IMR-90 (cell line): ENCODE measurements at regions not wholly inside any gene's neighbourhood (a gene's known extent, or its start where the extent isn't known, plus 50 kb on each side); places are given as distances from the start of the nearest gene placed in this dataset.

Experiments
- ATAC-seq: fragments of 200-7000 bp; cut with Tn5 transposase; 2 replicates; pipeline ENCODE4 v1.9.1; 2020; ENCODE audit warnings: low read depth, mild to moderate bottlenecking, moderate library complexity
- BruUV-seq: library from RNA; stranded (reverse); fragments of 400-500 nt; replicated peaks from 2 replicates; lab custom pipeline; 2021; lab: Mats Ljungman, UMichigan
- CTCF ChIA-PET: fragments of 300-600 bp; formaldehyde crosslinking; extraction: SDS; loops from one replicate; lab custom pipeline; 2021; ENCODE audit warnings: antibody characterized with exemption; lab: Yijun Ruan, JAX
- POLR2A ChIA-PET: fragments of 300-600 bp; sonication (Branson Sonifier 250); formaldehyde crosslinking; loops from one replicate; lab custom pipeline; 2022; ENCODE audit warnings: antibody characterized with exemption; ENCODE audit not compliant: unreplicated experiment; lab: Charles Lee
- DNase-seq: peaks from one replicate; pipeline ENCODE4 v3.0.0; 2013
- H2AFZ ChIP-seq: replicated peaks from 2 replicates; pipeline ENCODE3; 2013; ENCODE audit warnings: low read length, mild to moderate bottlenecking; ENCODE audit not compliant: poor library complexity
- H2AK5ac ChIP-seq: 2 replicates; pipeline ENCODE4 v1.6.1; 2013; ENCODE audit warnings: low read depth, low read length, inconsistent platforms
- H2AK9ac ChIP-seq: replicated peaks from 2 replicates; pipeline ENCODE3; 2013; ENCODE audit warnings: mild to moderate bottlenecking, low read depth, low read length, moderate library complexity; ENCODE audit not compliant: poor library complexity
- H2BK120ac ChIP-seq: 2 replicates; pipeline ENCODE4 v1.6.1; 2013; ENCODE audit warnings: low read depth, low read length, inconsistent platforms
- H2BK15ac ChIP-seq: 3 replicates; pipeline ENCODE4 v1.6.1; 2013; ENCODE audit warnings: low read depth, low read length, inconsistent platforms
- H2BK20ac ChIP-seq: 2 replicates; pipeline ENCODE4 v1.6.1; 2013; ENCODE audit warnings: low read depth, mild to moderate bottlenecking, inconsistent platforms, low read length, moderate library complexity
- H2BK5ac ChIP-seq: 2 replicates; pipeline ENCODE4 v1.6.1; 2013; ENCODE audit warnings: mild to moderate bottlenecking, low read depth, low read length, inconsistent platforms; ENCODE audit not compliant: poor library complexity, severe bottlenecking
- H3K14ac ChIP-seq: replicated peaks from 2 replicates; pipeline ENCODE4 v1.6.1; 2013; ENCODE audit warnings: low read depth, low read length, inconsistent platforms
- H3K18ac ChIP-seq: 2 replicates; pipeline ENCODE4 v1.6.1; 2013; ENCODE audit warnings: low read depth, low read length, control low read depth
- H3K23ac ChIP-seq: 2 replicates; pipeline ENCODE4 v1.6.1; 2013; ENCODE audit warnings: low read depth, low read length, inconsistent platforms
- H3K27ac ChIP-seq: 2 replicates; pipeline ENCODE4 v1.5.1; 2013; ENCODE audit warnings: mild to moderate bottlenecking, control low read depth, low read length; ENCODE audit not compliant: insufficient read depth
- H3K27me3 ChIP-seq: 2 replicates; pipeline ENCODE4 v1.6.1; 2013; ENCODE audit warnings: low read length; ENCODE audit not compliant: control insufficient read depth, insufficient read depth
- H3K36me3 ChIP-seq: 2 replicates; pipeline ENCODE4 v1.6.1; 2013; ENCODE audit warnings: low read length, mixed read lengths; ENCODE audit not compliant: control insufficient read depth, insufficient read depth
- H3K4ac ChIP-seq: 2 replicates; pipeline ENCODE4 v1.6.1; 2013; ENCODE audit warnings: low read depth, low read length, inconsistent platforms
- H3K4me1 ChIP-seq: 2 replicates; pipeline ENCODE4 v1.6.1; 2013; ENCODE audit warnings: low read length, mixed read lengths; ENCODE audit not compliant: control insufficient read depth, insufficient read depth
- H3K4me2 ChIP-seq: 2 replicates; pipeline ENCODE4 v1.6.1; 2013; ENCODE audit warnings: low read depth, mild to moderate bottlenecking, control low read depth, low read length, moderate library complexity
- H3K4me3 ChIP-seq: 2 replicates; pipeline ENCODE4 v1.5.1; 2013; ENCODE audit warnings: low read depth, mild to moderate bottlenecking, control low read depth, low read length, moderate library complexity; ENCODE audit not compliant: insufficient read depth
- H3K56ac ChIP-seq: 2 replicates; pipeline ENCODE4 v1.6.1; 2013; ENCODE audit warnings: low read length, inconsistent platforms; ENCODE audit not compliant: insufficient read depth; ENCODE audit errors: extremely low read depth
- H3K79me1 ChIP-seq, 2 experiments: 2 replicates each; pipeline ENCODE4 v1.6.1; 2013; ENCODE audit warnings: low read length in 2 of 2, inconsistent platforms in 1 of 2, low read depth in 1 of 2
- H3K9ac ChIP-seq: 2 replicates; pipeline ENCODE4 v1.6.1; 2013; ENCODE audit warnings: low read depth, low read length, control low read depth
- H3K9me1 ChIP-seq: 2 replicates; pipeline ENCODE4 v1.6.1; 2013; ENCODE audit warnings: low read length, inconsistent platforms; ENCODE audit not compliant: insufficient read depth
- H3K9me3 ChIP-seq: 2 replicates; pipeline ENCODE4 v1.6.1; 2013; ENCODE audit warnings: low read length; ENCODE audit not compliant: control insufficient read depth, insufficient read depth
- H4K20me1 ChIP-seq: 2 replicates; pipeline ENCODE4 v1.6.1; 2013; ENCODE audit warnings: low read length, inconsistent platforms; ENCODE audit not compliant: insufficient read depth
- H4K5ac ChIP-seq: 2 replicates; pipeline ENCODE4 v1.6.1; 2013; ENCODE audit warnings: mild to moderate bottlenecking, low read depth, low read length, control low read depth
- H4K8ac ChIP-seq, 2 experiments: 2 replicates each; pipeline ENCODE4 v1.6.1; 2013; ENCODE audit warnings: low read depth in 2 of 2, low read length in 2 of 2, control low read depth in 1 of 2, inconsistent platforms in 1 of 2
- H4K91ac ChIP-seq: 2 replicates; pipeline ENCODE4 v1.6.1; 2013; ENCODE audit warnings: low read depth, low read length, inconsistent platforms; ENCODE audit not compliant: insufficient read depth
- CHD1 ChIP-seq: IDR thresholded peaks from 2 replicates; pipeline ENCODE4 v1.6.1; 2012; ENCODE audit warnings: low read depth, low read length, improper control_type of control experiment
- SMC3 ChIP-seq: fragments of 150-350 bp; IDR thresholded peaks from 2 replicates; pipeline ENCODE4 v1.6.1; 2016; ENCODE audit warnings: low read depth, mild to moderate bottlenecking, antibody characterized with exemption, low read length, moderate library complexity
- WGBS, 2 experiments: methylation state at CpG; one replicate each; pipeline versions ENCODE4 v1.1.5 to v1.1.7; 2013; ENCODE audit warnings: missing lambda C conversion rate in 2 of 2; ENCODE audit not compliant: insufficient read length in 1 of 2; ENCODE audit errors: extremely low coverage in 2 of 2; 5-methylcytosine and 5-hydroxymethylcytosine counted together
- dilution Hi-C: fragments of 300-500 bp; cut with HindIII; formaldehyde crosslinking; loops from one replicate; pipeline ENCODE4 v1.14.3; 2018; ENCODE audit warnings: low sequenced_read_pairs; ENCODE audit not compliant: unreplicated experiment
- in situ Hi-C: fragments of 300-500 bp; cut with MboI; formaldehyde crosslinking; loops from 3 replicates; pipeline ENCODE4 v1.14.3; 2019; ENCODE audit warnings: low sequenced_read_pairs, inconsistent platforms, mixed read lengths
- intact Hi-C: fragments of 100-400 bp; cut with micrococcal nuclease; formaldehyde crosslinking; loops from 2 replicates; pipeline ENCODE4 v1.10.0; 2022

DNA sequence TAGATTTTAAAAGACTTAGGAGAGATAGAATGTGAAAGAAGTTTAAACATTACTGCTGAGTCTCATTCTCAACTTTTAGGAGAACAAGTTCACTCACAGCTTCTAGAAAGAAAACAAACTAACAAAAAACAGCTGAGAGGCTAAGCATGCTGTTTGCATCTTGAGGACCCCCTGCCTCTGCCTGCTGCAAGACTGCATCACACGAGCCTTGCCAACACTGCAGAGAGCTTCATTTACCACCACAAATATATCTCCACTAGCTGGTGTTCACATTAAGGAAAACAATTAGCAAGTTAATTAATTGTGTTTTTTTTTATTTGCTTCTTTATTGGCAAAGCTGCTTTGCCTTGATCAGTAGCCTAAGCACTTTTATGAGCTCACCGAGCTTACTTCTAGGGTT, 336.6 kb upstream of the KIAA1217 start:
- ChIA-PET CTCF (no interaction called here), POLR2A (no interaction called here)
- H4K8ac ChIP-seq: no peak overlapping the region
- no peak overlapping the region for H4K5ac ChIP-seq
- no peak overlapping the region for H3K23ac ChIP-seq
- H3K9me1 ChIP-seq: no peaks in the 10 kb centered on the region
- no peaks in the 10 kb centered on the region for H4K20me1 ChIP-seq
- H4K91ac ChIP-seq: no peak overlapping the region
- no peak overlapping the region for H3K27ac ChIP-seq
- H3K18ac ChIP-seq: no peak overlapping the region
- WGBS, 2 experiments: no CpG with 5 or more reads among the region's 2 CpGs
- H3K4ac ChIP-seq: no peak overlapping the region
- no peaks in the 10 kb centered on the region for H3K79me1 ChIP-seq
- no peak overlapping the region for H2BK20ac ChIP-seq
- H3K36me3 ChIP-seq: no peaks in the 10 kb centered on the region
- no peak overlapping the region for H3K14ac ChIP-seq
- ATAC-seq: no peak
- H2AK5ac ChIP-seq: no peak overlapping the region
- no TSS peak for BruUV-seq
- intact Hi-C loops (no loop called here), dilution Hi-C loops (no loop called here), in situ Hi-C loops (no loop called here)
- no peaks in the 10 kb centered on the region for H3K27me3 ChIP-seq
- H3K56ac ChIP-seq: no peak overlapping the region
- H2AFZ ChIP-seq: no peak overlapping the region
- no peak overlapping the region for H2BK5ac ChIP-seq
- no peaks in the 10 kb centered on the region for H3K4me1 ChIP-seq
- no peak overlapping the region for H2BK15ac ChIP-seq
- no peak overlapping the region for H3K4me3 ChIP-seq
- no peak for TF ChIP-seq CHD1
- no peak for TF ChIP-seq SMC3
- no peak overlapping the region for H3K9ac ChIP-seq
- no peak overlapping the region for H2BK120ac ChIP-seq
- H2AK9ac ChIP-seq: no peak overlapping the region
- H3K4me2 ChIP-seq: no peak overlapping the region
- DNase-seq: no peak
- peaks cover 4% of the 10 kb centered on the region; the same call in 1 of the 2 replicates for H3K9me3 ChIP-seq
